AG04449 (cell line): ENCODE measurements at regions not wholly inside any gene's neighbourhood (a gene's known extent, or its start where the extent isn't known, plus 50 kb on each side); places are given as distances from the start of the nearest gene placed in this dataset.

ENCODE experiments used
- CTCF ChIA-PET: fragments of 350-600 bp; formaldehyde crosslinking; extraction: SDS; loops from one replicate; lab custom pipeline; 2021; ENCODE audit warnings: antibody characterized with exemption; lab: Yijun Ruan, JAX
- POLR2A ChIA-PET: fragments of 400-600, 350-600 bp; formaldehyde crosslinking; extraction: SDS; loops from one replicate; lab custom pipeline; 2020; ENCODE audit warnings: antibody characterized with exemption, inconsistent platforms; lab: Yijun Ruan, JAX
- DNase-seq: peaks from one replicate; pipeline ENCODE4 v3.0.0-alpha.2; 2010; ENCODE audit warnings: low read depth, low spot score
- H3K4me3 ChIP-seq: 2 replicates; pipeline ENCODE4 v1.5.1; 2011; ENCODE audit warnings: low read depth, mild to moderate bottlenecking, control low read depth, low read length
- CTCF ChIP-seq: IDR thresholded peaks from one replicate; pipeline ENCODE4 v1.5.1; 2011; ENCODE audit warnings: mild to moderate bottlenecking, moderate library complexity, low read length, control low read depth, inconsistent platforms; ENCODE audit not compliant: insufficient read depth; ENCODE audit errors: missing control alignments

- POLR2A ChIA-PET = no interaction called here
- H3K4me3 ChIP-seq = no peak overlapping the region
- CTCF ChIA-PET = no interaction called here
- no peak for TF ChIP-seq CTCF
- DNase-seq = no peak
Measured at GRCh38 chr3:193943851-193944517, 192.0 kb upstream of the HES1 start.

- no peak overlapping the region for H3K4me3 ChIP-seq
- DNase-seq = no peak
- POLR2A ChIA-PET = no interaction called here
- CTCF ChIA-PET = no interaction called here
- TF ChIP-seq CTCF = no peak
Measured at GRCh38 chr3:193944518-193944884, 191.4 kb upstream of the HES1 start.

GRCh38 chr3:193945143-193945542 is 190.8 kb upstream of the HES1 start:
- DNase-seq = no peak
- CTCF ChIA-PET = no interaction called here
- POLR2A ChIA-PET = no interaction called here
- no peak for TF ChIP-seq CTCF
- H3K4me3 ChIP-seq = no peak overlapping the region

GRCh38 chr3:193946945-193947344 is 189.0 kb upstream of the HES1 start:
- no peak for TF ChIP-seq CTCF
- no peak for DNase-seq
- CTCF ChIA-PET = no interaction called here
- H3K4me3 ChIP-seq = no peak overlapping the region
- POLR2A ChIA-PET = no interaction called here

GRCh38 chr3:193947596-193947995 is 188.4 kb upstream of the HES1 start:
- H3K4me3 ChIP-seq = no peak overlapping the region
- ChIA-PET CTCF (no interaction called here), POLR2A (no interaction called here)
- no peak for DNase-seq
- no peak for TF ChIP-seq CTCF

GRCh38 chr3:193948459-193948858 is 187.5 kb upstream of the HES1 start:
- ChIA-PET POLR2A (no interaction called here), CTCF (no interaction called here)
- no peak for TF ChIP-seq CTCF
- no peak for DNase-seq
- H3K4me3 ChIP-seq = no peak overlapping the region
